Brain microvascular endothelial cell (primary cell): ENCODE measurements at regions not wholly inside any gene's neighbourhood (a gene's known extent, or its start where the extent isn't known, plus 50 kb on each side); places are given as distances from the start of the nearest gene placed in this dataset.

ENCODE experiments used
- DNase-seq: peaks from one replicate; pipeline ENCODE4 v3.0.0-alpha.2; 2020
- H3K27ac ChIP-seq: fragments of 250-450 bp; sonication (Bioruptor Pico); 2 replicates; pipeline ENCODE4 v1.5.1; 2020; ENCODE audit warnings: mild to moderate bottlenecking, moderate library complexity
- H3K27me3 ChIP-seq: fragments of 250-450 bp; sonication (Bioruptor Pico); replicated peaks from 2 replicates; pipeline ENCODE4 v1.5.1; 2020; ENCODE audit warnings: mild to moderate bottlenecking
- H3K36me3 ChIP-seq: fragments of 250-450 bp; sonication (Bioruptor Pico); replicated peaks from 2 replicates; pipeline ENCODE4 v1.5.1; 2020; ENCODE audit warnings: mild to moderate bottlenecking
- H3K4me3 ChIP-seq: 2 replicates; pipeline ENCODE4 v1.5.1; 2011; ENCODE audit warnings: low read depth, mild to moderate bottlenecking, control low read depth, low read length, moderate library complexity
- CTCF ChIP-seq: IDR thresholded peaks from 2 replicates; pipeline ENCODE4 v1.5.1; 2011; ENCODE audit warnings: low read depth, mild to moderate bottlenecking, moderate library complexity, low read length, control low read depth, inconsistent platforms; ENCODE audit errors: missing control alignments
- in situ Hi-C: cut with HindIII; loops from 2 replicates; pipeline ENCODE4 v1.10.0; 2017; ENCODE audit warnings: low sequenced_read_pairs, low pct_ligation_motif_present

GRCh38 chr17:13958773-13959172 lies 110.5 kb upstream of the COX10 start:
- TF ChIP-seq CTCF = no peak
- in situ Hi-C loops = no loop called here
- Histone ChIP-seq H3K27me3 (no peaks in the 10 kb centered on the region), H3K4me3 (no peak overlapping the region), H3K27ac (no peak overlapping the region), H3K36me3 (no peaks in the 10 kb centered on the region)
- no peak for DNase-seq

DNA sequence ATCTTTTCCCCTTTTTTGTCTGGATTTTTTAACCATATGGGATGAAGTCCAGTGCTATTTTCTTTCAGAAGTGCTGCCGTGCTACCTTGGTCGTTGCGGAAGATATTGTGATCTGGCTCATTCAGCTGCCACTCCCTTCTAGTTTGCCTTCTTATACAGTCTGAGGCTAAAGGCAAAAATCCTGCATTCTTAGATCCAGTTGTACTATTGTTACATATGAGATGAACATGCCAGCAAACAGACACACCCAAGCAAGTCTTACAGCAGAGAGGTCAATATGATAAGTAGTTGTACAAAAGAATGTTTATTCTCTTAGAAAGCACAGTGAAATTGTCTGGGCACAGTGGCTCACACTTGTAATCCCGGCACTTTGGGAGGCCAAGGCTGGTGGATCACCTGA lies 108.0 kb upstream of the COX10 start:
- H3K27ac ChIP-seq = no peak overlapping the region
- H3K27me3 ChIP-seq = no peaks in the 10 kb centered on the region
- in situ Hi-C loops = no loop called here
- no peak for TF ChIP-seq CTCF
- no peak for DNase-seq
- no peak overlapping the region for H3K4me3 ChIP-seq
- no peaks in the 10 kb centered on the region for H3K36me3 ChIP-seq

DNA sequence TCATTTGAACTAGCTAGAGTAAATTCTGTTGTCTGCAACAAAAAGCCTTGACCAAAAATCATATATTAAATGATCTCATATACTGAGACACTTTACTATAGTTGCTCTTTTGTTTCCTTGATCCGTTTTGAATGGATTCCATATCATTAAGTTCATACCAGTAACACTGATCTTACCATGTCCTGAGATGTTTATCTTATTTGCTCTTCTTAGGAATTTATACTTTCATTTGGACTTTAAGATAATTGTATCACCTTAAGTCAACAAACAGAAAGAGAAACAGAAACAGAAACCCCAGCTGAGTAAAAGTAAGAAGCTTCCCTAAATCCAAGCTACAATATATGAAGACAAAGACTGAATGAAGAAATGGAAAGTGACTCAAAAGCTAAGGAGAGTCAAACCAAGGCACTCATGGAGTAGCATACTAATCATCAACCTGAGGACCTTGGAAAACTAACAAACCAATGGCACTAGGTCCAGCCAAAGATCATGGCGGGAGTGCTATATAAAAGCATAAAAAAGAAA lies 106.5 kb upstream of the COX10 start:
- H3K27me3 ChIP-seq = no peaks in the 10 kb centered on the region
- no peak for DNase-seq
- no peaks in the 10 kb centered on the region for H3K36me3 ChIP-seq
- no peak overlapping the region for H3K4me3 ChIP-seq
- in situ Hi-C loops = no loop called here
- TF ChIP-seq CTCF = no peak
- H3K27ac ChIP-seq = no peak overlapping the region

GRCh38 chr17:13967416-13967815 lies 101.9 kb upstream of the COX10 start:
- Histone ChIP-seq H3K27me3 (no peaks in the 10 kb centered on the region), H3K36me3 (no peaks in the 10 kb centered on the region), H3K27ac (no peak overlapping the region), H3K4me3 (no peak overlapping the region)
- in situ Hi-C loops = no loop called here
- DNase-seq = no peak
- no peak for TF ChIP-seq CTCF

DNA sequence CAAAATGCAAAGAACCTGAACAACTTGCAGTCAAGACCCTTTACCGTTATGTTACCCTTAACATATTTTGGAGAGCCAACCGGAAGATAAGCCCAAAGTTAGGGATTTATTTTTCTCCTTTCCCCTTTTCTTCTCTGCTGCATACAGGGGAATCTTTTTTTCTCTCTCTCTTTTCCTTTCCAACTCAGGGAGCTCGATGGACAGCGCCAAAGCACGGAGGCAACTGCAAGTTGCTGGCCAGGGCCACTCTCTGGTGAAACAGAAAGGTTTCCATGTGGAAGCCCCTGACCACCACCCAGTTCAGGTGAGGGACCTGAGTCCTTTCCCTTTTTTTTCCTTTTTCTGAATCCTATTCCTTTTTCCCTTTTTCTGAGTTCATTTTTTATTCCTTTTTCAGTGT lies 98.8 kb upstream of the COX10 start:
- Histone ChIP-seq H3K27ac (no peak overlapping the region), H3K27me3 (no peaks in the 10 kb centered on the region), H3K4me3 (no peak overlapping the region), H3K36me3 (no peaks in the 10 kb centered on the region)
- in situ Hi-C loops = no loop called here
- DNase-seq = no peak
- TF ChIP-seq CTCF = no peak

DNA sequence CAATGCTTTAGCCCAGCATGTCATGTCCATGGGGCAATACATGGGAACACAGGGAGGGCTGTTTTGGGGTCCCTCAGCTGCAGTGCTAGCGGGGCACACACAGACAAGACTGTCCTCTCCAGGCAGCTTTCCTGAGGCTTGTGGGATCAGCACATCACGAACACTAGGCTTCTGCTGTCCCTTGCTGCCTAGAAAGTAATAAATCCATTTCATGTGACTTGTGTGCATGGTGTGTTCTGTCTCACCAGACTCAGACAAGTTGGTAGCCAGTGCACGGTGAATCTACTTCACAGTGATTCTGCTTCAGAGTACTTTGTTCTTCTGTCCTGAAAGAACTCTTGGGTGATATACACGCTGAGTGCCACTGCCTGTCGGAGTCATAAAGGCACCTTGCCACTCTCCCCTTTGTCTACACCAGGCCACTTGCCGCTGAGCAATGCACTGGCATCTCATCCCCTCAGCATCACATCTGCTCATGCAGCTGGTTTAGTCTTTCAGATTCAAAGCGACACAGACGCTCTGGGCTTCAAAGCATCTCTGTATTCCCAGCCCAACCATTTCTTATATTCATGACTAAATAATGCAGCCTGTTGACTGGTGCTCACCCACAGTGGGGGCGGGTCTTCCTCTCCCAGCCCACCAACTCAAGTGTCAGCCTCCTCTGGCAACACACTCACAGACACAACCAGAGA lies 95.2 kb upstream of the COX10 start:
- in situ Hi-C loops = no loop called here

More for the DNA sequence above, 95.2 kb upstream of the COX10 start:
- Histone ChIP-seq H3K4me3 (no peak overlapping the region), H3K36me3 (no peaks in the 10 kb centered on the region), H3K27ac (no peak overlapping the region), H3K27me3 (no peaks in the 10 kb centered on the region)
- DNase-seq = no peak
- no peak for TF ChIP-seq CTCF
